ENCODE measurements at regions not wholly inside any gene's neighbourhood (a gene's known extent, or its start where the extent isn't known, plus 50 kb on each side); places are given as distances from the start of the nearest gene placed in this dataset.

DNA sequence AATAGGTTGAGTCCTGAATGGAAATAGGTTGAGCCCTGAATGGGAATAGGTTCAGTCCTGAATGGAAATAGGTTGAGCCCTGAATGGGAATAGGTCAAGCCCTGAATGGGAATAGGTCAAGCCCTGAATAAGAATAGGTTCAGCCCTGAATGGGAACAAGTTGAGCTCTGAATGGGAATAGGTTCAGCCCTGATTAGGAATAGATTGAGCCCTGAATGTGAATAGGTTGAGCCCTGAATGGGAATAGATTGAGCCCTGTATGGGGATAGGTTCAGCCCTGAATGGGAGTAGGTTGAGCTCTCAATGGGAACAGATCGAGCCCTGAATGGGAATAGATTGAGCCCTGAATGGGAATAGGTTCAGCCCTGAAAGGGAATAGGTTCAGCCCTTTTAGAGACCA lies 590.8 kb upstream of the ADAMTS16 start:
- no peak for TF ChIP-seq NFIC (IDR thresholded peaks at IDR 0.05)
- TF ChIP-seq RAD21 (IDR thresholded peaks at IDR 0.05; ENCODE audit: low read depth): no peak
- TF ChIP-seq CEBPB (IDR thresholded peaks at IDR 0.05): no peak
- TF ChIP-seq, protein P1, sequence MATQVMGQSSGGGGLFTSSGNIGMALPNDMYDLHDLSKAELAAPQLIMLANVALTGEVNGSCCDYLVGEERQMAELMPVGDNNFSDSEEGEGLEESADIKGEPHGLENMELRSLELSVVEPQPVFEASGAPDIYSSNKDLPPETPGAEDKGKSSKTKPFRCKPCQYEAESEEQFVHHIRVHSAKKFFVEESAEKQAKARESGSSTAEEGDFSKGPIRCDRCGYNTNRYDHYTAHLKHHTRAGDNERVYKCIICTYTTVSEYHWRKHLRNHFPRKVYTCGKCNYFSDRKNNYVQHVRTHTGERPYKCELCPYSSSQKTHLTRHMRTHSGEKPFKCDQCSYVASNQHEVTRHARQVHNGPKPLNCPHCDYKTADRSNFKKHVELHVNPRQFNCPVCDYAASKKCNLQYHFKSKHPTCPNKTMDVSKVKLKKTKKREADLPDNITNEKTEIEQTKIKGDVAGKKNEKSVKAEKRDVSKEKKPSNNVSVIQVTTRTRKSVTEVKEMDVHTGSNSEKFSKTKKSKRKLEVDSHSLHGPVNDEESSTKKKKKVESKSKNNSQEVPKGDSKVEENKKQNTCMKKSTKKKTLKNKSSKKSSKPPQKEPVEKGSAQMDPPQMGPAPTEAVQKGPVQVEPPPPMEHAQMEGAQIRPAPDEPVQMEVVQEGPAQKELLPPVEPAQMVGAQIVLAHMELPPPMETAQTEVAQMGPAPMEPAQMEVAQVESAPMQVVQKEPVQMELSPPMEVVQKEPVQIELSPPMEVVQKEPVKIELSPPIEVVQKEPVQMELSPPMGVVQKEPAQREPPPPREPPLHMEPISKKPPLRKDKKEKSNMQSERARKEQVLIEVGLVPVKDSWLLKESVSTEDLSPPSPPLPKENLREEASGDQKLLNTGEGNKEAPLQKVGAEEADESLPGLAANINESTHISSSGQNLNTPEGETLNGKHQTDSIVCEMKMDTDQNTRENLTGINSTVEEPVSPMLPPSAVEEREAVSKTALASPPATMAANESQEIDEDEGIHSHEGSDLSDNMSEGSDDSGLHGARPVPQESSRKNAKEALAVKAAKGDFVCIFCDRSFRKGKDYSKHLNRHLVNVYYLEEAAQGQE (IDR thresholded peaks at IDR 0.05; ENCODE audit: low read depth): no peak
- no peak for TF ChIP-seq YY1 (IDR thresholded peaks at IDR 0.05; ENCODE audit: low read depth)
- TF ChIP-seq EP300 (IDR thresholded peaks at IDR 0.05; ENCODE audit: borderline replicate concordance): no peak
- TF ChIP-seq TAF1 (IDR thresholded peaks at IDR 0.05; ENCODE audit: low read depth): no peak
- TF ChIP-seq EGR1 (IDR thresholded peaks at IDR 0.05): no peak
- TF ChIP-seq, protein P2, sequence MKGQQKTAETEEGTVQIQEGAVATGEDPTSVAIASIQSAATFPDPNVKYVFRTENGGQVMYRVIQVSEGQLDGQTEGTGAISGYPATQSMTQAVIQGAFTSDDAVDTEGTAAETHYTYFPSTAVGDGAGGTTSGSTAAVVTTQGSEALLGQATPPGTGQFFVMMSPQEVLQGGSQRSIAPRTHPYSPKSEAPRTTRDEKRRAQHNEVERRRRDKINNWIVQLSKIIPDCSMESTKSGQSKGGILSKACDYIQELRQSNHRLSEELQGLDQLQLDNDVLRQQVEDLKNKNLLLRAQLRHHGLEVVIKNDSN (IDR thresholded peaks at IDR 0.05): no peak
- TF ChIP-seq ZBTB7A (IDR thresholded peaks at IDR 0.05; ENCODE audit: low read depth): no peak
- TF ChIP-seq FOXM1 (IDR thresholded peaks at IDR 0.05; ENCODE audit: borderline replicate concordance, low read depth): no peak

Measured in Ishikawa (cell line).